WTC11 (cell line): ENCODE measurements at regions not wholly inside any gene's neighbourhood (a gene's known extent, or its start where the extent isn't known, plus 50 kb on each side); places are given as distances from the start of the nearest gene placed in this dataset.

Source experiments
- ATAC-seq: fragments of 200-7000 bp; cut with Tn5 transposase; 2 replicates; pipeline ENCODE4 v1.10.0; 2021; ENCODE audit warnings: mild to moderate bottlenecking, moderate library complexity
- CTCF ChIA-PET: fragments of 300-600 bp; sonication (Branson Sonifier 250); formaldehyde crosslinking; loops from one replicate; lab custom pipeline; 2021; ENCODE audit warnings: antibody characterized with exemption; lab: Charles Lee
- POLR2A ChIA-PET: fragments of 350-600 bp; sonication (Branson Sonifier 250); formaldehyde crosslinking; loops from one replicate; lab custom pipeline; 2021; ENCODE audit warnings: antibody characterized with exemption; lab: Charles Lee
- DNase-seq: peaks from one replicate; pipeline ENCODE4 v3.0.0; 2021; ENCODE audit warnings: low spot score
- H3K27ac Mint-ChIP-seq: 2 replicates; pipeline ENCODE4 v1.8.0; 2021; ENCODE audit warnings: mixed read lengths
- H3K27me3 Mint-ChIP-seq: 2 replicates; pipeline ENCODE4 v1.8.0; 2021; ENCODE audit warnings: low read depth, mild to moderate bottlenecking, moderate library complexity, mixed read lengths
- H3K36me3 Mint-ChIP-seq: 2 replicates; pipeline ENCODE4 v1.8.0; 2021; ENCODE audit warnings: mixed read lengths
- H3K4me1 Mint-ChIP-seq: 2 replicates; pipeline ENCODE4 v1.8.0; 2022; ENCODE audit warnings: mixed read lengths
- H3K4me3 Mint-ChIP-seq: 2 replicates; pipeline ENCODE4 v1.8.0; 2021; ENCODE audit warnings: mild to moderate bottlenecking, moderate library complexity, mixed read lengths
- H3K9me3 Mint-ChIP-seq: 2 replicates; pipeline ENCODE4 v1.8.0; 2021; ENCODE audit warnings: mixed read lengths
- ATF3 ChIP-seq: sonication (generic); formaldehyde crosslinking; conservative IDR thresholded peaks from 2 replicates; pipeline ENCODE4 v1.8.1; 2022; ENCODE audit warnings: mild to moderate bottlenecking, missing genetic modification reagents
- CBFB ChIP-seq: sonication (generic); formaldehyde crosslinking; IDR thresholded peaks from 2 replicates; pipeline ENCODE4 v1.8.1; 2022; ENCODE audit warnings: mild to moderate bottlenecking, low read depth, missing genetic modification reagents
- EMX1 ChIP-seq: fragments of 250-450 bp; sonication (Bioruptor Pico); IDR thresholded peaks from 2 replicates; pipeline ENCODE4 v1.8.0; 2021; ENCODE audit warnings: mild to moderate bottlenecking
- FOXP1 ChIP-seq: sonication (generic); formaldehyde crosslinking; IDR thresholded peaks from 2 replicates; pipeline ENCODE4 v1.8.0; 2022; ENCODE audit warnings: missing genetic modification reagents, mild to moderate bottlenecking, moderate library complexity, borderline replicate concordance
- GABPB1 ChIP-seq: sonication (generic); formaldehyde crosslinking; IDR thresholded peaks from 2 replicates; pipeline ENCODE4 v1.8.1; 2023; ENCODE audit warnings: mild to moderate bottlenecking, missing genetic modification reagents
- MXD4 ChIP-seq: fragments of 250-450 bp; sonication (Bioruptor Pico); IDR thresholded peaks from 2 replicates; pipeline ENCODE4 v1.8.0; 2021; ENCODE audit warnings: mild to moderate bottlenecking, moderate library complexity, borderline replicate concordance
- NFYB ChIP-seq: sonication (generic); formaldehyde crosslinking; conservative IDR thresholded peaks from 2 replicates; pipeline ENCODE4 v1.8.0; 2022; ENCODE audit warnings: low read depth, missing genetic modification reagents
- NR3C1 ChIP-seq: sonication (generic); formaldehyde crosslinking; conservative IDR thresholded peaks from 2 replicates; pipeline ENCODE4 v1.8.1; 2023; ENCODE audit warnings: low read depth, mild to moderate bottlenecking, missing genetic modification reagents
- SMAD4 ChIP-seq: sonication (generic); formaldehyde crosslinking; IDR thresholded peaks from 2 replicates; pipeline ENCODE4 v1.8.0; 2022; ENCODE audit warnings: mild to moderate bottlenecking, missing genetic modification reagents
- SOX15 ChIP-seq: fragments of 250-450 bp; sonication (Bioruptor Pico); IDR thresholded peaks from 2 replicates; pipeline ENCODE4 v1.9.0; 2021; ENCODE audit warnings: mild to moderate bottlenecking
- TCF7 ChIP-seq: sonication (generic); formaldehyde crosslinking; IDR thresholded peaks from 2 replicates; pipeline ENCODE4 v1.8.0; 2022; ENCODE audit warnings: mild to moderate bottlenecking, low read depth, missing genetic modification reagents, moderate library complexity
- TEAD1 ChIP-seq: sonication (generic); formaldehyde crosslinking; IDR thresholded peaks from 2 replicates; pipeline ENCODE4 v1.8.0; 2022; ENCODE audit warnings: mild to moderate bottlenecking, missing genetic modification reagents
- TP53 ChIP-seq: sonication (generic); formaldehyde crosslinking; IDR thresholded peaks from 2 replicates; pipeline ENCODE4 v1.8.1; 2023; ENCODE audit warnings: mild to moderate bottlenecking, missing genetic modification reagents
- ZNF121 ChIP-seq: sonication (generic); formaldehyde crosslinking; IDR thresholded peaks from 2 replicates; pipeline ENCODE4 v1.8.0; 2023; ENCODE audit warnings: missing genetic modification reagents
- ZNF138 ChIP-seq: sonication (generic); formaldehyde crosslinking; conservative IDR thresholded peaks from 2 replicates; pipeline ENCODE4 v1.8.1; 2022; ENCODE audit warnings: mild to moderate bottlenecking, moderate library complexity, missing genetic modification reagents
- ZNF219 ChIP-seq: sonication (generic); formaldehyde crosslinking; IDR thresholded peaks from 2 replicates; pipeline ENCODE4 v1.8.0; 2023; ENCODE audit warnings: missing genetic modification reagents, mild to moderate bottlenecking, borderline replicate concordance
- ZNF232 ChIP-seq: sonication (generic); formaldehyde crosslinking; IDR thresholded peaks from 2 replicates; pipeline ENCODE4 v1.8.0; 2022; ENCODE audit warnings: mild to moderate bottlenecking, missing genetic modification reagents
- ZNF263 ChIP-seq: sonication (generic); formaldehyde crosslinking; IDR thresholded peaks from 2 replicates; pipeline ENCODE4 v1.8.1; 2022; ENCODE audit warnings: low read depth, mild to moderate bottlenecking, moderate library complexity, missing genetic modification reagents
- ZNF423 ChIP-seq: fragments of 250-450 bp; sonication (Bioruptor Pico); IDR thresholded peaks from 2 replicates; pipeline ENCODE4 v2.1.2; 2022; ENCODE audit warnings: mild to moderate bottlenecking, moderate library complexity
- ZNF671 ChIP-seq: fragments of 250-450 bp; sonication (Bioruptor Pico); IDR thresholded peaks from 2 replicates; pipeline ENCODE4 v1.8.0; 2021; ENCODE audit warnings: mild to moderate bottlenecking
- TF ChIP-seq, protein P1 (sequence below): sonication (generic); formaldehyde crosslinking; IDR thresholded peaks from 2 replicates; pipeline ENCODE4 v1.8.1; 2022; ENCODE audit warnings: mild to moderate bottlenecking, moderate library complexity, missing genetic modification reagents
- TF ChIP-seq, protein P2 (sequence below): fragments of 250-450 bp; sonication (Bioruptor Pico); IDR thresholded peaks from 2 replicates; pipeline ENCODE4 v2.1.2; 2022; ENCODE audit warnings: mild to moderate bottlenecking, moderate library complexity
- TF ChIP-seq, protein P3 (sequence below): sonication (generic); formaldehyde crosslinking; IDR thresholded peaks from 2 replicates; pipeline ENCODE4 v1.8.1; 2023; ENCODE audit warnings: mild to moderate bottlenecking, missing genetic modification reagents, moderate library complexity

DNA sequence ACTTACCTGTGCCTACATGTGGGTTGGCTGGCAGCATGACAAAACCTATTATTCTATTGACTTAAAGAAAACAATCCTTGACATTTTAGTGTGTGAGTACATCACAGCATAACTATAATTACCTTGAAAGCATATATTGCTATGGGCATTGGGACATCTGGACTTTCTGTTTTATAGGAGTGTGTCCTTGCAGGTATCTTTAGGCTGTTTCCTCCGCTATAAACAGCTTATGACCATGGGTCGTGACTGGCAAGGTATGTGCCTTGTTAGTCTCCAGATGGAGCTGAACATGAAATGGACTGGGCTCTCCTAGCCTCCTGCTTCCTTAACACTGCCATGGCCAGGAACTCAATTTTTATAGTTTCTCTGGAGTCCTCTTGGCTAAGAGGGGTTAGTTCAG, 317.4 kb upstream of the COBL start:
- TF ChIP-seq SOX15 (CRISPR knock-in tag) (no peak), NR3C1 (CRISPR knock-in tag) (no peak), FOXP1 (CRISPR knock-in tag) (no peak), ZNF232 (CRISPR knock-in tag) (no peak), ZNF671 (CRISPR knock-in tag) (no peak), SMAD4 (no peak), EMX1 (CRISPR knock-in tag) (no peak), TP53 (CRISPR knock-in tag) (no peak)
- TF ChIP-seq, protein P1, sequence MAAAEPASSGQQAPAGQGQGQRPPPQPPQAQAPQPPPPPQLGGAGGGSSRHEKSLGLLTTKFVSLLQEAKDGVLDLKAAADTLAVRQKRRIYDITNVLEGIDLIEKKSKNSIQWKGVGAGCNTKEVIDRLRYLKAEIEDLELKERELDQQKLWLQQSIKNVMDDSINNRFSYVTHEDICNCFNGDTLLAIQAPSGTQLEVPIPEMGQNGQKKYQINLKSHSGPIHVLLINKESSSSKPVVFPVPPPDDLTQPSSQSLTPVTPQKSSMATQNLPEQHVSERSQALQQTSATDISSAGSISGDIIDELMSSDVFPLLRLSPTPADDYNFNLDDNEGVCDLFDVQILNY (CRISPR knock-in tag) = no peak
- TF ChIP-seq, protein P2, sequence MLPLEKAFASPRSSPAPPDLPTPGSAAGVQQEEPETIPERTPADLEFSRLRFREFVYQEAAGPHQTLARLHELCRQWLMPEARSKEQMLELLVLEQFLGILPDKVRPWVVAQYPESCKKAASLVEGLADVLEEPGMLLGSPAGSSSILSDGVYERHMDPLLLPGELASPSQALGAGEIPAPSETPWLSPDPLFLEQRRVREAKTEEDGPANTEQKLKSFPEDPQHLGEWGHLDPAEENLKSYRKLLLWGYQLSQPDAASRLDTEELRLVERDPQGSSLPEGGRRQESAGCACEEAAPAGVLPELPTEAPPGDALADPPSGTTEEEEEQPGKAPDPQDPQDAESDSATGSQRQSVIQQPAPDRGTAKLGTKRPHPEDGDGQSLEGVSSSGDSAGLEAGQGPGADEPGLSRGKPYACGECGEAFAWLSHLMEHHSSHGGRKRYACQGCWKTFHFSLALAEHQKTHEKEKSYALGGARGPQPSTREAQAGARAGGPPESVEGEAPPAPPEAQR = no peak
- Mint-ChIP-seq H3K9me3 (peaks cover 22% of the 10 kb centered on the region), H3K4me1 (peaks cover 36% of the 10 kb centered on the region), H3K36me3 (no peaks in the 10 kb centered on the region), H3K27me3 (no peaks in the 10 kb centered on the region), H3K4me3 (no peak overlapping the region), H3K27ac (no peak overlapping the region)
- ATAC-seq (no peak), DNase-seq (no peak)
- ChIA-PET POLR2A (no interaction called here), CTCF (no interaction called here)

- ATAC-seq = no peak
- CTCF ChIA-PET = no interaction called here
- H3K27me3 Mint-ChIP-seq = no peaks in the 10 kb centered on the region
- POLR2A ChIA-PET = no interaction called here
- H3K4me3 Mint-ChIP-seq = no peak overlapping the region
- H3K9me3 Mint-ChIP-seq = peaks cover 22% of the 10 kb centered on the region
- no peaks in the 10 kb centered on the region for H3K36me3 Mint-ChIP-seq
- H3K27ac Mint-ChIP-seq = no peak overlapping the region
- no peak for DNase-seq
- no peak for TF ChIP-seq ZNF263 (CRISPR knock-in tag)
- H3K4me1 Mint-ChIP-seq = peaks cover 36% of the 10 kb centered on the region
Measured at GRCh38 chr7:51633596-51633995, 317.0 kb upstream of the COBL start.

GRCh38 chr7:51633006-51633405, 316.4 kb upstream of the COBL start:
- no peak for ATAC-seq
- TF ChIP-seq GABPB1 (CRISPR knock-in tag) (no peak), TEAD1 (CRISPR knock-in tag) (no peak), ATF3 (CRISPR knock-in tag) (no peak), ZNF121 (CRISPR knock-in tag) (no peak), FOXP1 (CRISPR knock-in tag) (no peak), TCF7 (CRISPR knock-in tag) (no peak), MXD4 (no peak), ZNF219 (CRISPR knock-in tag) (no peak), CBFB (no peak), NFYB (CRISPR knock-in tag) (no peak), ZNF423 (CRISPR knock-in tag) (no peak), ZNF138 (CRISPR knock-in tag) (no peak), SMAD4 (no peak)
- TF ChIP-seq, protein P3, sequence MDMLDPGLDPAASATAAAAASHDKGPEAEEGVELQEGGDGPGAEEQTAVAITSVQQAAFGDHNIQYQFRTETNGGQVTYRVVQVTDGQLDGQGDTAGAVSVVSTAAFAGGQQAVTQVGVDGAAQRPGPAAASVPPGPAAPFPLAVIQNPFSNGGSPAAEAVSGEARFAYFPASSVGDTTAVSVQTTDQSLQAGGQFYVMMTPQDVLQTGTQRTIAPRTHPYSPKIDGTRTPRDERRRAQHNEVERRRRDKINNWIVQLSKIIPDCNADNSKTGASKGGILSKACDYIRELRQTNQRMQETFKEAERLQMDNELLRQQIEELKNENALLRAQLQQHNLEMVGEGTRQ (CRISPR knock-in tag) = no peak

More at GRCh38 chr7:51633006-51633405, 316.4 kb upstream of the COBL start:
- peaks cover 22% of the 10 kb centered on the region for H3K9me3 Mint-ChIP-seq
- CTCF ChIA-PET = no interaction called here
- no peak for DNase-seq
- no peaks in the 10 kb centered on the region for H3K36me3 Mint-ChIP-seq
- H3K27me3 Mint-ChIP-seq = no peaks in the 10 kb centered on the region
- no peak overlapping the region for H3K27ac Mint-ChIP-seq
- no peak overlapping the region for H3K4me3 Mint-ChIP-seq
- POLR2A ChIA-PET = no interaction called here
- H3K4me1 Mint-ChIP-seq = peaks cover 36% of the 10 kb centered on the region
